GM12864 (cell line): ENCODE measurements at regions not wholly inside any gene's neighbourhood (a gene's known extent, or its start where the extent isn't known, plus 50 kb on each side); places are given as distances from the start of the nearest gene placed in this dataset.

Experiments used
- DNase-seq: peaks from one replicate; pipeline ENCODE4 v3.0.0-alpha.2; 2011; ENCODE audit warnings: low read depth
- H3K4me3 ChIP-seq: 2 replicates; pipeline ENCODE4 v1.5.1; 2011; ENCODE audit warnings: mild to moderate bottlenecking, low read depth, low read length, control low read depth
- CTCF ChIP-seq: IDR thresholded peaks from 2 replicates; pipeline ENCODE4 v1.5.1; 2011; ENCODE audit warnings: low read depth, mild to moderate bottlenecking, moderate library complexity, low read length, control low read depth, inconsistent platforms; ENCODE audit errors: missing control alignments

DNA sequence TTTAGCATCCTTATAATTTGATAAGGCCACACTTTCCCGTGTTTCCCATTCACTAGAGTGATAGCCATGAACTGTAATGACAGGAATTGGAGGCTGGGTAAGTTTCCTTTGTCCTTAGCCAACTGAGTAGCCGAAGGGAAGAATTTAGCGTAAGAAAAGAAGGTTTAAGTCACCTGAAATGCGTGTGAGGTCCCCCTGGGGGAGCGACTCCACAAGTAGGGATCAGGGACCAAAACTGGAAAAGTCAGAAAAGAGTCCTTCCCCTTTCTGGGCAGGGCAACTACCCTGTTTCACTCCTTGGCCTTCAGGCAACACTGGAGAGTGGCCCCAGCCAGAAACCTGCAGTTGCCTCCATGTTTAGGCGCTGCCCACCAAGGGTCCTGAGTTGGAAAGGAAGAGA is 81.6 kb upstream of the MED14 start:
- no peak for DNase-seq
- no peak overlapping the region for H3K4me3 ChIP-seq
- no peak for TF ChIP-seq CTCF

- no peak for TF ChIP-seq CTCF
- no peak for DNase-seq
- H3K4me3 ChIP-seq = no peak overlapping the region
These were observed 82.9 kb upstream of the MED14 start for GRCh38 chrX:40818236-40818635.

DNA sequence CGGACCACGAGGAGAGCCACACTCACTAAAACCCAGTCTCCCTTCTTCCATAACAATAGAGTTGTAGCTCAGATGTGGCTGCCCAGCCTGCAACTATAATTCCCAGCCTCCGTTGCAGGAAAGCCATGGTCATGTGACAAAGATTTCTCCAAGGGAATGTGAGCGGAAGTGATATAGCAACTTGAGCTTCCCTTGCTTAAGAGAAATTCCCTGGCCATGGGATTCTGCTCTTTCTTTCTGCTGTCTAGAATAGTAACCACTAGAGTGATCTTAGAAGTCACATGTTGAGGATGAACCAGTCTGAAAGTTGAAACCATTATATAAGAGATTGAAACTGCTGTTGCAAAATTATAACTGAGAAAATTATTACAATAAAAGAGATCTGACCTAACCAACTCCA is 86.4 kb upstream of the MED14 start:
- TF ChIP-seq CTCF = no peak
- no peak overlapping the region for H3K4me3 ChIP-seq
- no peak for DNase-seq

GRCh38 chrX:40827331-40827730 is 92.0 kb upstream of the MED14 start:
- no peak overlapping the region for H3K4me3 ChIP-seq
- no peak for TF ChIP-seq CTCF
- DNase-seq = no peak

GRCh38 chrX:40831750-40832149 is 96.4 kb upstream of the MED14 start:
- H3K4me3 ChIP-seq = no peak overlapping the region
- TF ChIP-seq CTCF = no peak
- no peak for DNase-seq

DNA sequence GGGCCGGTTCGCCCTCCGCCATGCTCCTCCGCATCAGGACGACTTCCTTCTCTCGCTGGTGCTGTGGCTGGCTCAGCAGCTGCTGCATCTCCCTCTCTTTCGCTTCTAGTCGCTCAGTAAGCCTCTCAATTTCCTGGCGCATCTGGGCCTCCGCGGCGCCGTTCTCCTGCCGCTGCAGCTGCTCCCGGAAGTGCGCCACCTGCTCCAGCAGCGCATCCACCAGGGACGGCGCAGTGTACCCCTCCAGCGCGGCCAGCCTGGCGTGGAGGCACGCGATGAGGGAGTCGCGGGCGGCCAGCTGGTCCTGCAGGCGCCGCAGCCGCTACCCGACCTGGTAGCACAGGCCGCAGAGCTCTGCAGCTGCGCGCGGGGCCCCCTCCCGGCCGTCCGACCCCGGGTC is 97.4 kb upstream of the MED14 start:
- DNase-seq = no peak
- no peak overlapping the region for H3K4me3 ChIP-seq

More for the DNA sequence above, 97.4 kb upstream of the MED14 start:
- TF ChIP-seq CTCF = no peak
